ENCODE measurements at regions not wholly inside any gene's neighbourhood (a gene's known extent, or its start where the extent isn't known, plus 50 kb on each side); places are given as distances from the start of the nearest gene placed in this dataset.

GRCh38 chr6:92848459-92848858 lies 570.9 kb downstream of the EPHA7 start:
- DNase-seq (ENCODE audit: extremely low spot score in 2 of 2): no peak
- Histone ChIP-seq H3K27ac (no peak overlapping the region), H3K4me3 (no peak overlapping the region), H3K4me1 (no peaks in the 10 kb centered on the region), H3K27me3 (no peaks in the 10 kb centered on the region), H3K9me3 (no peaks in the 10 kb centered on the region), H3K36me3 (no peaks in the 10 kb centered on the region)
- TF ChIP-seq POLR2AphosphoS5 (IDR thresholded peaks at IDR 0.05; ENCODE audit: insufficient read depth in 1 of 2, low read depth in 1 of 2): no peak
- TF ChIP-seq POLR2A (IDR thresholded peaks at IDR 0.05): no peak
- TF ChIP-seq CTCF (IDR thresholded peaks at IDR 0.05): no peak
- intact Hi-C loops (cut with DNase I): no loop called here

DNA sequence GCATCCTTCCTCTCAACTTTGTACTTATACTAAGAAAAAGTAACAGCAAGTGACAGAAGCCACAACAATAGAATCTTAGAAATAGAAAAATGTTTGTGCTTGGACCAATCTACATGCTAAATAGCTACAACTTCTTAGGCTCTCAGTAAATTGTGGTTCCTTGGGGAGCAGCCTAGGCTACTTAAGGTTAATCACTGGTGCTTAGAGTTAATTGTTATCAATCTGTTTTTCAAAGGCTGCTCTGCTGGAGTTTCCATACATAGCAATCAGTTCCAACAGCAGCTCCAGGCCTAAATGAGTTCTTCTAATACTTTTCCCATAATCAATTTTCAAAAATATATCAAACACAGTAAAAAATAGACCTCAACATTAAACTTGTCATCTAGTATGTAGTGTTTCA lies 571.4 kb downstream of the EPHA7 start:
- intact Hi-C loops (cut with DNase I): no loop called here
- H3K36me3 ChIP-seq: no peaks in the 10 kb centered on the region
- no peaks in the 10 kb centered on the region for H3K27me3 ChIP-seq
- DNase-seq (ENCODE audit: extremely low spot score in 2 of 2): no peak
- no peak overlapping the region for H3K27ac ChIP-seq
- H3K4me3 ChIP-seq: no peak overlapping the region
- H3K4me1 ChIP-seq: no peaks in the 10 kb centered on the region
- no peaks in the 10 kb centered on the region for H3K9me3 ChIP-seq
- no peak for TF ChIP-seq POLR2A (IDR thresholded peaks at IDR 0.05)
- TF ChIP-seq CTCF (IDR thresholded peaks at IDR 0.05): no peak
- TF ChIP-seq POLR2AphosphoS5 (IDR thresholded peaks at IDR 0.05; ENCODE audit: insufficient read depth in 1 of 2, low read depth in 1 of 2): no peak

- intact Hi-C loops (cut with DNase I): no loop called here
- H3K27me3 ChIP-seq: no peaks in the 10 kb centered on the region
- H3K27ac ChIP-seq: no peak overlapping the region
- H3K36me3 ChIP-seq: no peaks in the 10 kb centered on the region
- H3K4me3 ChIP-seq: no peak overlapping the region
- no peaks in the 10 kb centered on the region for H3K4me1 ChIP-seq
- TF ChIP-seq POLR2A (IDR thresholded peaks at IDR 0.05): no peak
- TF ChIP-seq POLR2AphosphoS5 (IDR thresholded peaks at IDR 0.05; ENCODE audit: insufficient read depth in 1 of 2, low read depth in 1 of 2): no peak
- no peak for TF ChIP-seq CTCF (IDR thresholded peaks at IDR 0.05)
- H3K9me3 ChIP-seq: no peaks in the 10 kb centered on the region
- no peak for DNase-seq (ENCODE audit: extremely low spot score in 2 of 2)
These were observed 579.0 kb downstream of the EPHA7 start for GRCh38 chr6:92840246-92840930.

GRCh38 chr6:92828788-92829187 lies 590.6 kb downstream of the EPHA7 start:
- Histone ChIP-seq H3K27me3 (no peaks in the 10 kb centered on the region), H3K27ac (no peak overlapping the region), H3K36me3 (no peaks in the 10 kb centered on the region), H3K4me1 (no peaks in the 10 kb centered on the region), H3K4me3 (no peak overlapping the region), H3K9me3 (no peaks in the 10 kb centered on the region)
- DNase-seq (ENCODE audit: extremely low spot score in 2 of 2): no peak
- TF ChIP-seq CTCF (IDR thresholded peaks at IDR 0.05): no peak
- no peak for TF ChIP-seq POLR2A (IDR thresholded peaks at IDR 0.05)
- no peak for TF ChIP-seq POLR2AphosphoS5 (IDR thresholded peaks at IDR 0.05; ENCODE audit: insufficient read depth in 1 of 2, low read depth in 1 of 2)
- intact Hi-C loops (cut with DNase I): no loop called here

GRCh38 chr6:92827104-92827503 lies 592.3 kb downstream of the EPHA7 start:
- Histone ChIP-seq H3K36me3 (no peaks in the 10 kb centered on the region), H3K4me3 (no peak overlapping the region), H3K27ac (no peak overlapping the region), H3K9me3 (no peaks in the 10 kb centered on the region), H3K4me1 (no peaks in the 10 kb centered on the region), H3K27me3 (no peaks in the 10 kb centered on the region)
- TF ChIP-seq CTCF (IDR thresholded peaks at IDR 0.05) (no peak), POLR2A (IDR thresholded peaks at IDR 0.05) (no peak), POLR2AphosphoS5 (IDR thresholded peaks at IDR 0.05; ENCODE audit: insufficient read depth in 1 of 2, low read depth in 1 of 2) (no peak)
- no peak for DNase-seq (ENCODE audit: extremely low spot score in 2 of 2)
- intact Hi-C loops (cut with DNase I): no loop called here
